ENCODE measurements at regions not wholly inside any gene's neighbourhood (a gene's known extent, or its start where the extent isn't known, plus 50 kb on each side); places are given as distances from the start of the nearest gene placed in this dataset.

DNA sequence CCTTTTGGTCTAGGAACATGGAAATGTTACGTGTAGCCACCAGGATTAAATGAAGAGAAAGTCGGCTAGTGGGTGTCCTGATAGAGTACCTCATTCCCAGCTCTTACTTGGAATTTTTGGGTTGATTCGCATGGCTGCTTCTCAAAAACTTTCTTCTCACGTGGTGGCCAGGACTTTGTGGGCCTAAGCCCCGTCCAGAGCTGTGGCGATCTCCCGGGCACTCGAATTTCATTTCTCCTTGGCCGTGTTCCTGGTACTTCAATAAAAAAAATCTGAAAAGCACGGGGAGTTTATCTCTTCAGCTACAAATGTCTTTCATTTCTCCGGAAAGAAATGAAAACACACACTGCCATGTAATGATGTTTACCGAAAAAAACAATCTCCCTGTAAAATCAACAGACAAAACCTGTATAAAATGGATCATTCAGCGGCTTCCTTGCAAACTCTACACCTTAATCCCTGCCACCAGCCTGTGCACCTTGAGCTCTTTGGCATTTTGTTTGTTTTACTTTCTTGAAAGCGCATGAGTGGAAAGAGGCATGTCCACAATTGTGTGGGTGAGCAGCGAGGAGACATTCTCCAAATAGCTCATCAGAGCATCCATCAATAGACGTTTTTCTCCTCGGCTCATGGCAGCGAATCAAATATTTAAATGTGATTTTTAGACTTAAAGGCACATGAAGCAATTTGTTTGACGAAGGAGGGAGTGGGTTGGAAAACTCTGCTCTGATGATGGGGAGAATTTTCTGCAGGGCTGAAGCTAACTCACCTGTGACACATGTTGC lies 173.1 kb downstream of the TFAP2C start:
- no peak for TF ChIP-seq POLR2A (IDR thresholded peaks at IDR 0.05)
- TF ChIP-seq, protein P1, sequence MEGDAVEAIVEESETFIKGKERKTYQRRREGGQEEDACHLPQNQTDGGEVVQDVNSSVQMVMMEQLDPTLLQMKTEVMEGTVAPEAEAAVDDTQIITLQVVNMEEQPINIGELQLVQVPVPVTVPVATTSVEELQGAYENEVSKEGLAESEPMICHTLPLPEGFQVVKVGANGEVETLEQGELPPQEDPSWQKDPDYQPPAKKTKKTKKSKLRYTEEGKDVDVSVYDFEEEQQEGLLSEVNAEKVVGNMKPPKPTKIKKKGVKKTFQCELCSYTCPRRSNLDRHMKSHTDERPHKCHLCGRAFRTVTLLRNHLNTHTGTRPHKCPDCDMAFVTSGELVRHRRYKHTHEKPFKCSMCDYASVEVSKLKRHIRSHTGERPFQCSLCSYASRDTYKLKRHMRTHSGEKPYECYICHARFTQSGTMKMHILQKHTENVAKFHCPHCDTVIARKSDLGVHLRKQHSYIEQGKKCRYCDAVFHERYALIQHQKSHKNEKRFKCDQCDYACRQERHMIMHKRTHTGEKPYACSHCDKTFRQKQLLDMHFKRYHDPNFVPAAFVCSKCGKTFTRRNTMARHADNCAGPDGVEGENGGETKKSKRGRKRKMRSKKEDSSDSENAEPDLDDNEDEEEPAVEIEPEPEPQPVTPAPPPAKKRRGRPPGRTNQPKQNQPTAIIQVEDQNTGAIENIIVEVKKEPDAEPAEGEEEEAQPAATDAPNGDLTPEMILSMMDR (IDR thresholded peaks at IDR 0.05) = no peak
